K562 (cell line): ENCODE measurements at regions not wholly inside any gene's neighbourhood (a gene's known extent, or its start where the extent isn't known, plus 50 kb on each side); places are given as distances from the start of the nearest gene placed in this dataset.

ENCODE experiments used
- ATAC-seq: fragments of 200-7000 bp; cut with Tn5 transposase; 3 replicates; pipeline ENCODE4 v1.9.1; 2020; ENCODE audit warnings: moderate library complexity
- BruUV-seq: library from RNA; stranded (reverse); fragments of 400-500 nt; replicated peaks from 2 replicates; lab custom pipeline; 2021; lab: Mats Ljungman, UMichigan
- CTCF ChIA-PET: fragments of 300-600 bp; formaldehyde crosslinking; extraction: SDS; loops from one replicate; lab custom pipeline; 2021; ENCODE audit warnings: low intra/inter-chr PET ratio; lab: Yijun Ruan, JAX
- POLR2A ChIA-PET: fragments of 300-600, 350-650 bp; sonication (Branson Sonifier 250); formaldehyde crosslinking; extraction: SDS; loops from one replicate; lab custom pipeline; 2021; ENCODE audit warnings: antibody characterized with exemption, inconsistent platforms; lab: Yijun Ruan, JAX
- DNase-seq, 4 experiments: peaks; one replicate each; pipeline versions ENCODE4 v3.0.0 to v3.0.0-alpha.2; 2011 to 2018; ENCODE audit warnings: low spot score in 3 of 4, mixed read lengths in 3 of 4; ENCODE audit errors: extremely low read depth in 1 of 4
- FAIRE-seq: peaks from 2 replicates; lab custom pipeline; 2011; peaks lifted over from hg19 to GRCh38; lab: Jason Lieb, UNC
- H2AFZ ChIP-seq: 2 replicates; pipeline ENCODE4 v1.6.0; 2011; ENCODE audit warnings: low read depth, low read length, control low read depth, inconsistent platforms
- H3K27ac ChIP-seq: fragments of 200-600 bp; 3 replicates; pipeline ENCODE4 v1.8.0; 2011; ENCODE audit warnings: low read depth, mild to moderate bottlenecking, control low read depth, inconsistent platforms, low read length, moderate library complexity, mixed read lengths; ENCODE audit errors: extremely low read depth
- H3K27me3 ChIP-seq, 2 experiments: fragments of 300-600 bp in 1 of 2; 2 replicates in 1 of 2; 3 replicates in 1 of 2; pipeline versions ENCODE4 v1.6.0 to v1.8.0; 2011; ENCODE audit warnings: inconsistent platforms in 2 of 2, low read length in 2 of 2, mild to moderate bottlenecking in 1 of 2, mixed read lengths in 1 of 2, moderate library complexity in 1 of 2; ENCODE audit not compliant: control insufficient read depth in 2 of 2, insufficient read depth in 2 of 2
- H3K36me3 ChIP-seq: fragments of 300-600 bp; 3 replicates; pipeline ENCODE4 v1.8.0; 2011; ENCODE audit warnings: mild to moderate bottlenecking, low read length, inconsistent platforms; ENCODE audit not compliant: control insufficient read depth, insufficient read depth
- H3K4me1 ChIP-seq, 2 experiments: fragments of 200-600 bp in 1 of 2; replicated peaks in 1 of 2; 2 replicates in 1 of 2; 3 replicates in 1 of 2; pipeline versions ENCODE4 v1.5.1 to v1.8.0; 2011; ENCODE audit warnings: inconsistent platforms in 2 of 2, low read length in 2 of 2, mild to moderate bottlenecking in 1 of 2, mixed read lengths in 1 of 2, moderate library complexity in 1 of 2; ENCODE audit not compliant: control insufficient read depth in 2 of 2, insufficient read depth in 2 of 2
- H3K4me2 ChIP-seq: 2 replicates; pipeline ENCODE4 v1.6.1; 2011; ENCODE audit warnings: low read length, control low read depth, inconsistent platforms, mixed read lengths; ENCODE audit not compliant: insufficient read depth
- H3K4me3 ChIP-seq: fragments of 200-600 bp; sonication (generic), shearing (Covaris generic); 2 replicates; pipeline ENCODE4 v1.5.1; 2016; ENCODE audit warnings: control low read depth, inconsistent platforms
- H3K79me2 ChIP-seq: fragments of 200-600 bp; 3 replicates; pipeline ENCODE4 v1.8.0; 2011; ENCODE audit warnings: low read length, inconsistent platforms; ENCODE audit not compliant: control insufficient read depth, insufficient read depth
- H3K9ac ChIP-seq, 2 experiments: 2 replicates each; pipeline versions ENCODE4 v1.6.0 to v1.6.1; 2011; ENCODE audit warnings: low read depth in 2 of 2, low read length in 2 of 2, control low read depth in 1 of 2, inconsistent platforms in 1 of 2, mild to moderate bottlenecking in 1 of 2, mixed read lengths in 1 of 2; ENCODE audit not compliant: insufficient read depth in 1 of 2
- H3K9me1 ChIP-seq: one replicate; pipeline ENCODE4 v1.6.0; 2011; ENCODE audit warnings: inconsistent platforms, mild to moderate bottlenecking, low read length, moderate library complexity; ENCODE audit not compliant: control insufficient read depth, insufficient read depth
- H3K9me3 ChIP-seq: replicated peaks from 2 replicates; pipeline ENCODE4 v1.5.1; 2011; ENCODE audit warnings: low read depth, low read length, inconsistent platforms; ENCODE audit not compliant: control insufficient read depth, insufficient read depth
- H4K20me1 ChIP-seq: replicated peaks from 2 replicates; pipeline ENCODE4 v1.6.1; 2011; ENCODE audit warnings: low read length, inconsistent platforms, mixed read lengths; ENCODE audit not compliant: control insufficient read depth, insufficient read depth
- BACH1 ChIP-seq: fragments of 200-800 bp; sonication (Bioruptor generic); IDR thresholded peaks from 2 replicates; pipeline ENCODE4 v1.6.1; 2016; ENCODE audit warnings: missing genetic modification characterization, missing compliant biosample characterization
- FOXP1 ChIP-seq: sonication (generic); formaldehyde crosslinking; IDR thresholded peaks from 2 replicates; pipeline ENCODE4 v1.8.0; 2022; ENCODE audit warnings: mild to moderate bottlenecking, missing genetic modification reagents
- KLF1 ChIP-seq: fragments of 450-650 bp; IDR thresholded peaks from 2 replicates; pipeline ENCODE4 v1.6.1; 2016; ENCODE audit warnings: missing genetic modification characterization, missing compliant biosample characterization
- MED1 ChIP-seq: sonication (generic); formaldehyde crosslinking; IDR thresholded peaks from 2 replicates; pipeline ENCODE4 v1.8.1; 2023; ENCODE audit warnings: missing genetic modification reagents, borderline replicate concordance
- NCOA6 ChIP-seq: fragments of 450-650 bp; IDR thresholded peaks from 2 replicates; pipeline ENCODE4 v1.6.1; 2017; ENCODE audit warnings: mild to moderate bottlenecking
- NR3C1 ChIP-seq: sonication (generic); formaldehyde crosslinking; IDR thresholded peaks from 2 replicates; pipeline ENCODE4 v1.8.1; 2022; ENCODE audit warnings: missing genetic modification reagents
- POLR2A ChIP-seq: fragments of 450-650 bp; conservative IDR thresholded peaks from 2 replicates; pipeline ENCODE4 v1.6.1; 2016
- POLR3G ChIP-seq: IDR thresholded peaks from 2 replicates; pipeline ENCODE4 v1.6.1; 2011; ENCODE audit not compliant: insufficient read length, insufficient replicate concordance; ENCODE audit errors: extremely low read depth
- SP1 ChIP-seq: sonication (generic); formaldehyde crosslinking; IDR thresholded peaks from 2 replicates; pipeline ENCODE4 v1.8.1; 2022; ENCODE audit warnings: mild to moderate bottlenecking, missing genetic modification reagents
- TAF7 ChIP-seq: fragments of 450-650 bp; IDR thresholded peaks from 2 replicates; pipeline ENCODE4 v1.6.1; 2016; ENCODE audit warnings: missing genetic modification characterization, missing compliant biosample characterization
- TARDBP ChIP-seq: fragments of 450-650 bp; IDR thresholded peaks from 2 replicates; pipeline ENCODE4 v1.6.1; 2016
- ZKSCAN1 ChIP-seq: fragments of 150-350 bp; IDR thresholded peaks from 2 replicates; pipeline ENCODE4 v1.6.1; 2016; ENCODE audit warnings: low read depth, low read length
- ZNF586 ChIP-seq: fragments of 450-650 bp; formaldehyde crosslinking; conservative IDR thresholded peaks from 2 replicates; pipeline ENCODE4 v1.4.0; 2020; ENCODE audit warnings: mild to moderate bottlenecking, moderate library complexity
- WGBS: fragments of 100-300 bp; shearing (Covaris generic); methylation state at CpG from one replicate; pipeline ENCODE4 v1.1.6; 2016; ENCODE audit warnings: low coverage, mixed read lengths; ENCODE audit not compliant: insufficient coverage; ENCODE audit errors: missing lambda C conversion rate; 5-methylcytosine and 5-hydroxymethylcytosine counted together
- in situ Hi-C: fragments of 300-500 bp; cut with MboI; formaldehyde crosslinking; loops from 4 replicates; pipeline ENCODE4 v1.15.0; 2018; ENCODE audit warnings: inconsistent platforms, mixed read lengths
- intact Hi-C: fragments of 100-400 bp; cut with micrococcal nuclease; formaldehyde crosslinking; loops from 2 replicates; pipeline ENCODE4 v1.14.2; 2022
- TF ChIP-seq, protein P1 (sequence below): fragments of 450-650 bp; formaldehyde crosslinking; IDR thresholded peaks from 2 replicates; pipeline ENCODE4 v1.4.0; 2020; ENCODE audit warnings: mild to moderate bottlenecking, moderate library complexity
- TF ChIP-seq, protein P2 (sequence below): fragments of 250-450 bp; sonication (Bioruptor Pico); IDR thresholded peaks from 2 replicates; pipeline ENCODE4 v1.4.0; 2020
- TF ChIP-seq, protein P3 (sequence below), 2 experiments: fragments of 450-650 bp; formaldehyde crosslinking in 1 of 2; IDR thresholded peaks; 2 replicates each; pipeline versions ENCODE4 v1.4.0 to v1.6.1; 2014 to 2020; ENCODE audit warnings: mild to moderate bottlenecking in 2 of 2, borderline replicate concordance in 1 of 2, low read depth in 1 of 2

DNA sequence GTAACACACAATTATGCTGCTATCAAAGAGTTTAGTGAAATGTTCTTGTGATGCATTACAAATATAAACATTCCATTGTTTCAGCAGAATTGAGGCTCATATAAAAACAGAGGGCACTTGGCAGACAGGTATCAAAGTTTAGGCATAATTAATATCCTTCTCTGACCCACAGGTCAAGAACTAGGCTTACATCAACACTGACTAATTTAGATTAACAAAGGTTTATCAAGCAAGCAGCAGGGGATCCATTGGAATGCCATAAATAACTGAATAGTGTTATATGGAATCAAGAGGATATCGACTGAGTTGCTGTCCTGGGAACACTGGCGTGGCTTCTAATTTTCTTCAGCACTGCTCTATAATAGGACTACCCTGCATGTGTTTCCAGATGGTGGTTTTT lies 414.5 kb upstream of the ARRDC3 start:
- no peak for FAIRE-seq
- H3K79me2 ChIP-seq, result no peaks in the 10 kb centered on the region
- TF ChIP-seq KLF1, result no peak
- TF ChIP-seq ZNF586 (CRISPR knock-in tag), result no peak
- TF ChIP-seq, protein P1, sequence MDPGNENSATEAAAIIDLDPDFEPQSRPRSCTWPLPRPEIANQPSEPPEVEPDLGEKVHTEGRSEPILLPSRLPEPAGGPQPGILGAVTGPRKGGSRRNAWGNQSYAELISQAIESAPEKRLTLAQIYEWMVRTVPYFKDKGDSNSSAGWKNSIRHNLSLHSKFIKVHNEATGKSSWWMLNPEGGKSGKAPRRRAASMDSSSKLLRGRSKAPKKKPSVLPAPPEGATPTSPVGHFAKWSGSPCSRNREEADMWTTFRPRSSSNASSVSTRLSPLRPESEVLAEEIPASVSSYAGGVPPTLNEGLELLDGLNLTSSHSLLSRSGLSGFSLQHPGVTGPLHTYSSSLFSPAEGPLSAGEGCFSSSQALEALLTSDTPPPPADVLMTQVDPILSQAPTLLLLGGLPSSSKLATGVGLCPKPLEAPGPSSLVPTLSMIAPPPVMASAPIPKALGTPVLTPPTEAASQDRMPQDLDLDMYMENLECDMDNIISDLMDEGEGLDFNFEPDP (CRISPR knock-in tag), result no peak
- TF ChIP-seq TAF7 (tag), result no peak
- no peak for TF ChIP-seq SP1 (CRISPR knock-in tag)
- no peak for TF ChIP-seq ZKSCAN1
- TF ChIP-seq, protein P2, sequence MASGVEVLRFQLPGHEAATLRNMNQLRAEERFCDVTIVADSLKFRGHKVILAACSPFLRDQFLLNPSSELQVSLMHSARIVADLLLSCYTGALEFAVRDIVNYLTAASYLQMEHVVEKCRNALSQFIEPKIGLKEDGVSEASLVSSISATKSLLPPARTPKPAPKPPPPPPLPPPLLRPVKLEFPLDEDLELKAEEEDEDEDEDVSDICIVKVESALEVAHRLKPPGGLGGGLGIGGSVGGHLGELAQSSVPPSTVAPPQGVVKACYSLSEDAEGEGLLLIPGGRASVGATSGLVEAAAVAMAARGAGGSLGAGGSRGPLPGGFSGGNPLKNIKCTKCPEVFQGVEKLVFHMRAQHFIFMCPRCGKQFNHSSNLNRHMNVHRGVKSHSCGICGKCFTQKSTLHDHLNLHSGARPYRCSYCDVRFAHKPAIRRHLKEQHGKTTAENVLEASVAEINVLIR (CRISPR knock-in tag), result no peak
- no peak for TF ChIP-seq POLR2A
- TF ChIP-seq NR3C1, result no peak
- no peak for TF ChIP-seq MED1 (CRISPR knock-in tag)
- TF ChIP-seq, protein P3, sequence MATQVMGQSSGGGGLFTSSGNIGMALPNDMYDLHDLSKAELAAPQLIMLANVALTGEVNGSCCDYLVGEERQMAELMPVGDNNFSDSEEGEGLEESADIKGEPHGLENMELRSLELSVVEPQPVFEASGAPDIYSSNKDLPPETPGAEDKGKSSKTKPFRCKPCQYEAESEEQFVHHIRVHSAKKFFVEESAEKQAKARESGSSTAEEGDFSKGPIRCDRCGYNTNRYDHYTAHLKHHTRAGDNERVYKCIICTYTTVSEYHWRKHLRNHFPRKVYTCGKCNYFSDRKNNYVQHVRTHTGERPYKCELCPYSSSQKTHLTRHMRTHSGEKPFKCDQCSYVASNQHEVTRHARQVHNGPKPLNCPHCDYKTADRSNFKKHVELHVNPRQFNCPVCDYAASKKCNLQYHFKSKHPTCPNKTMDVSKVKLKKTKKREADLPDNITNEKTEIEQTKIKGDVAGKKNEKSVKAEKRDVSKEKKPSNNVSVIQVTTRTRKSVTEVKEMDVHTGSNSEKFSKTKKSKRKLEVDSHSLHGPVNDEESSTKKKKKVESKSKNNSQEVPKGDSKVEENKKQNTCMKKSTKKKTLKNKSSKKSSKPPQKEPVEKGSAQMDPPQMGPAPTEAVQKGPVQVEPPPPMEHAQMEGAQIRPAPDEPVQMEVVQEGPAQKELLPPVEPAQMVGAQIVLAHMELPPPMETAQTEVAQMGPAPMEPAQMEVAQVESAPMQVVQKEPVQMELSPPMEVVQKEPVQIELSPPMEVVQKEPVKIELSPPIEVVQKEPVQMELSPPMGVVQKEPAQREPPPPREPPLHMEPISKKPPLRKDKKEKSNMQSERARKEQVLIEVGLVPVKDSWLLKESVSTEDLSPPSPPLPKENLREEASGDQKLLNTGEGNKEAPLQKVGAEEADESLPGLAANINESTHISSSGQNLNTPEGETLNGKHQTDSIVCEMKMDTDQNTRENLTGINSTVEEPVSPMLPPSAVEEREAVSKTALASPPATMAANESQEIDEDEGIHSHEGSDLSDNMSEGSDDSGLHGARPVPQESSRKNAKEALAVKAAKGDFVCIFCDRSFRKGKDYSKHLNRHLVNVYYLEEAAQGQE (IDR thresholded peaks at IDR 0.05; ENCODE audit: borderline replicate concordance), result no peak
- TF ChIP-seq, protein P3 (CRISPR knock-in tag; IDR thresholded peaks at IDR 0.05; ENCODE audit: low read depth), result no peak
- no peak for TF ChIP-seq TARDBP
- TF ChIP-seq POLR3G, result no peak
- no peak for TF ChIP-seq FOXP1 (CRISPR knock-in tag)
- TF ChIP-seq BACH1, result no peak
- no peak for TF ChIP-seq NCOA6

More for the DNA sequence above, 414.5 kb upstream of the ARRDC3 start:
- ChIA-PET POLR2A (no interaction called here), CTCF (no interaction called here)
- in situ Hi-C loops (no loop called here), intact Hi-C loops (no loop called here)
- 0% methylated on average over 2 of the region's 2 CpGs for WGBS
- Histone ChIP-seq H3K27ac (no peak overlapping the region), H3K9ac (no peak overlapping the region), H3K4me1 (no peaks in the 10 kb centered on the region), H3K4me3 (no peak overlapping the region), H3K9me3 (no peaks in the 10 kb centered on the region), H4K20me1 (no peaks in the 10 kb centered on the region), H3K4me2 (no peak overlapping the region), H3K36me3 (no peaks in the 10 kb centered on the region), H2AFZ (no peak overlapping the region), H3K9me1 (no peaks in the 10 kb centered on the region), H3K27me3 (no peaks in the 10 kb centered on the region)
- BruUV-seq, result no TSS peak
- ATAC-seq (no peak), DNase-seq (no peak)
